Adrenal gland (tissue), 9 donors: ENCODE measurements at regions not wholly inside any gene's neighbourhood (a gene's known extent, or its start where the extent isn't known, plus 50 kb on each side); places are given as distances from the start of the nearest gene placed in this dataset.

Source experiments
- DNase-seq, 7 donors: peaks; one replicate each; pipeline ENCODE4 v3.0.0-alpha.2; 2019 to 2020
- H3K27ac ChIP-seq, 5 donors: fragments of 200-600 bp; sonication (generic) in 4 of 5; 1 replicate in 3 of 5; 2 replicates in 2 of 5; pipeline versions ENCODE4 v1.5.1 to v1.8.0; 2016 to 2020; ENCODE audit warnings: mild to moderate bottlenecking in 1 of 5
- H3K27me3 ChIP-seq: fragments of 200-600 bp; 2 replicates; pipeline ENCODE4 v1.8.0; 2021
- H3K36me3 ChIP-seq, 2 donors: fragments of 200-600 bp; replicated peaks in 1 of 2; 1 replicate in 1 of 2; 2 replicates in 1 of 2; pipeline versions ENCODE4 v1.5.1 to v1.8.0; 2018 to 2022
- H3K4me1 ChIP-seq, 2 donors: fragments of 200-600 bp; replicated peaks in 1 of 2; 1 replicate in 1 of 2; 2 replicates in 1 of 2; pipeline versions ENCODE4 v1.5.1 to v1.8.0; 2018 to 2021
- H3K4me3 ChIP-seq, 4 donors: fragments of 200-600 bp; sonication (generic) in 3 of 4; one replicate each; pipeline ENCODE4 v1.5.1; 2016 to 2018
- H3K9me3 ChIP-seq, 3 donors: fragments of 200-600 bp; sonication (generic) in 1 of 3; replicated peaks in 1 of 3; 1 replicate in 2 of 3; 2 replicates in 1 of 3; pipeline versions ENCODE4 v1.5.1 to v1.8.0; 2016 to 2021
- POLR2A ChIP-seq, 2 donors: fragments of 450-650 bp; IDR thresholded peaks; one replicate each; pipeline ENCODE4 v1.6.1; 2017; ENCODE audit warnings: antibody characterized with exemption in 2 of 2, mild to moderate bottlenecking in 2 of 2, moderate library complexity in 1 of 2
- WGBS, 4 donors: extraction: QIAGEN DNeasy Blood & Tissue Kit in 2 of 4; methylation state at CpG; one replicate each; pipeline versions ENCODE4 v1.1.5 to v1.1.7; 2013 to 2017; 5-methylcytosine and 5-hydroxymethylcytosine counted together
- intact Hi-C, 2 donors: fragments of 100-400 bp; cut with DNase I; formaldehyde crosslinking; loops; one replicate each; pipeline versions ENCODE4 v1.14.1 to v1.15.0; 2022 to 2023
- TF ChIP-seq, protein P1 (sequence below), 6 experiments: fragments of 450-650 bp in 4 of 6; fragments of 200-600 bp in 2 of 6; sonication (generic) in 1 of 6; IDR thresholded peaks; 1 replicate in 5 of 6; 2 replicates in 1 of 6; pipeline versions ENCODE4 v1.5.1 to v1.8.0; 2016 to 2021; ENCODE audit warnings: antibody characterized with exemption in 6 of 6, mild to moderate bottlenecking in 2 of 6, moderate library complexity in 1 of 6
- donor health status: healthy with polysubstance abuse.
- donor health status: Bipolar disorder and iron deficiency.
- donor health status: DM: yes; HTN: yes; CAD: no.
- donor health status: DM: no; HTN: no; CAD: no.
- donor health status: DM: no; HTN: no; CAD: no.

DNA sequence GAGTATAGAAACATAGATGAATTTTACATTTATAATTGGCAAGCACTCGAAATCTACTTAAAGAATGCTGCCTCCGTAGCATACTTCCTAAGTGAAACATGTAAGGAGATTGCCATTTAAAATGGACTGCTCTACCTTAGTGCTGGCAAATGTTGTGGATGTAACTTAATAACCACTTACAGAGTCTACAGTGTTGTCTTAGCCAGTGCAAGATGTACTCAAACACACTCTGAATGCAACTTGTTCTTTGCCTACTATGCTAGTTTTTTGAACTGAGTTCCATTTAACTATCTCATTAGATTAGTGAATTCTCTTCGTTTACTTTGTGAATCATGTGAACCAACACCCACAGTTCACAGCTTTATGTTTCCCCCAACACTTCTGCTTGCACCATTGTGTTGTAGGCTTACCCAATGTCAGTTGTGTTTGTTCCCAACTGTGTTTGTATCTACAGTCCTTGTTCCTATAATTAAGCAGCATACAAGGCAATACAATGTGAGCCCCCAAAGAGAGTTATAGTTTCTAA lies 345.5 kb upstream of the LYPLAL1 start:
- Histone ChIP-seq H3K4me3 (no peak overlapping the region), H3K27ac (no peak overlapping the region), H3K4me1 (no peaks in the 10 kb centered on the region), H3K36me3 (no peaks in the 10 kb centered on the region), H3K9me3 (no peaks in the 10 kb centered on the region), H3K27me3 (no peaks in the 10 kb centered on the region)
- no peak for DNase-seq
- intact Hi-C loops = no loop called here
- 79 to 85% (median 82%) methylated on average over 3 of the region's 3 CpGs for WGBS, 4 donors
- no peak for TF ChIP-seq POLR2A (IDR thresholded peaks at IDR 0.05)
- TF ChIP-seq, protein P1, sequence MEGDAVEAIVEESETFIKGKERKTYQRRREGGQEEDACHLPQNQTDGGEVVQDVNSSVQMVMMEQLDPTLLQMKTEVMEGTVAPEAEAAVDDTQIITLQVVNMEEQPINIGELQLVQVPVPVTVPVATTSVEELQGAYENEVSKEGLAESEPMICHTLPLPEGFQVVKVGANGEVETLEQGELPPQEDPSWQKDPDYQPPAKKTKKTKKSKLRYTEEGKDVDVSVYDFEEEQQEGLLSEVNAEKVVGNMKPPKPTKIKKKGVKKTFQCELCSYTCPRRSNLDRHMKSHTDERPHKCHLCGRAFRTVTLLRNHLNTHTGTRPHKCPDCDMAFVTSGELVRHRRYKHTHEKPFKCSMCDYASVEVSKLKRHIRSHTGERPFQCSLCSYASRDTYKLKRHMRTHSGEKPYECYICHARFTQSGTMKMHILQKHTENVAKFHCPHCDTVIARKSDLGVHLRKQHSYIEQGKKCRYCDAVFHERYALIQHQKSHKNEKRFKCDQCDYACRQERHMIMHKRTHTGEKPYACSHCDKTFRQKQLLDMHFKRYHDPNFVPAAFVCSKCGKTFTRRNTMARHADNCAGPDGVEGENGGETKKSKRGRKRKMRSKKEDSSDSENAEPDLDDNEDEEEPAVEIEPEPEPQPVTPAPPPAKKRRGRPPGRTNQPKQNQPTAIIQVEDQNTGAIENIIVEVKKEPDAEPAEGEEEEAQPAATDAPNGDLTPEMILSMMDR (IDR thresholded peaks at IDR 0.05) = no peak

- H3K36me3 ChIP-seq = no peaks in the 10 kb centered on the region
- intact Hi-C loops = no loop called here
- WGBS, 4 donors = 77 to 83% (median 81%) methylated on average over 3 of the region's 3 CpGs
These were observed 344.6 kb upstream of the LYPLAL1 start for GRCh38 chr1:218829097-218829496.

GRCh38 chr1:218835609-218836008 lies 338.1 kb upstream of the LYPLAL1 start:
- no peak for TF ChIP-seq POLR2A (IDR thresholded peaks at IDR 0.05)
- TF ChIP-seq, protein P1 (IDR thresholded peaks at IDR 0.05) = no peak
- 87 to 94% (median 91%) methylated on average over 1 of the region's 1 CpG for WGBS, 4 donors
- Histone ChIP-seq H3K4me3 (no peak overlapping the region), H3K4me1 (no peaks in the 10 kb centered on the region), H3K36me3 (no peaks in the 10 kb centered on the region), H3K9me3 (no peaks in the 10 kb centered on the region), H3K27ac (no peak overlapping the region), H3K27me3 (no peaks in the 10 kb centered on the region)
- intact Hi-C loops = no loop called here
- no peak for DNase-seq

More at GRCh38 chr1:218829097-218829496, 344.6 kb upstream of the LYPLAL1 start:
- Histone ChIP-seq H3K27ac (no peak overlapping the region), H3K9me3 (no peaks in the 10 kb centered on the region), H3K27me3 (no peaks in the 10 kb centered on the region), H3K4me3 (no peak overlapping the region), H3K4me1 (no peaks in the 10 kb centered on the region)
- TF ChIP-seq, protein P1 (IDR thresholded peaks at IDR 0.05) = no peak
- no peak for TF ChIP-seq POLR2A (IDR thresholded peaks at IDR 0.05)
- DNase-seq = no peak

GRCh38 chr1:218836264-218836663 lies 337.4 kb upstream of the LYPLAL1 start:
- TF ChIP-seq, protein P1 (IDR thresholded peaks at IDR 0.05) = no peak
- no peak for TF ChIP-seq POLR2A (IDR thresholded peaks at IDR 0.05)
- 81 to 88% (median 82%) methylated on average over 3 of the region's 3 CpGs for WGBS, 4 donors
- intact Hi-C loops = no loop called here
- Histone ChIP-seq H3K27ac (no peak overlapping the region), H3K27me3 (no peaks in the 10 kb centered on the region), H3K9me3 (no peaks in the 10 kb centered on the region), H3K4me3 (no peak overlapping the region), H3K4me1 (no peaks in the 10 kb centered on the region), H3K36me3 (no peaks in the 10 kb centered on the region)
- no peak for DNase-seq
